NT2/D1 (cell line): ENCODE measurements at regions not wholly inside any gene's neighbourhood (a gene's known extent, or its start where the extent isn't known, plus 50 kb on each side); places are given as distances from the start of the nearest gene placed in this dataset.
"Not testable (repeated sequence)": the region's sequence is repeated elsewhere in the genome, so short reads cannot be mapped to it uniquely, and the experiment has no call there.

Experiments
- DNase-seq: peaks from one replicate; pipeline ENCODE4 v3.0.0-alpha.2; 2011; ENCODE audit warnings: low read depth, low spot score
- H3K27me3 ChIP-seq: 2 replicates; pipeline ENCODE4 v1.6.0; 2011; ENCODE audit warnings: mild to moderate bottlenecking; ENCODE audit not compliant: insufficient read length, insufficient read depth
- H3K36me3 ChIP-seq: 2 replicates; pipeline ENCODE4 v1.6.1; 2011; ENCODE audit warnings: mild to moderate bottlenecking, low read length, mixed read lengths; ENCODE audit not compliant: insufficient read depth, insufficient read length
- H3K4me1 ChIP-seq: 2 replicates; pipeline ENCODE4 v1.5.1; 2011; ENCODE audit not compliant: insufficient read depth, insufficient read length
- H3K4me3 ChIP-seq: 2 replicates; pipeline ENCODE4 v1.5.1; 2011; ENCODE audit warnings: low read depth; ENCODE audit not compliant: insufficient read length
- H3K9ac ChIP-seq: 2 replicates; pipeline ENCODE4 v1.6.0; 2011; ENCODE audit warnings: low read depth; ENCODE audit not compliant: insufficient read length
- H3K9me3 ChIP-seq: 2 replicates; pipeline ENCODE4 v1.5.1; 2011; ENCODE audit warnings: mild to moderate bottlenecking, low read length; ENCODE audit not compliant: insufficient read depth
- SUZ12 ChIP-seq: IDR thresholded peaks from 2 replicates; pipeline ENCODE4 v1.6.1; 2011; ENCODE audit not compliant: insufficient read length, insufficient read depth; ENCODE audit errors: extremely low read depth
- YY1 ChIP-seq: IDR thresholded peaks from 2 replicates; pipeline ENCODE4 v1.6.1; 2011; ENCODE audit not compliant: insufficient read length, insufficient read depth
- ZNF274 ChIP-seq: IDR thresholded peaks from 2 replicates; pipeline ENCODE4 v1.6.1; 2011; ENCODE audit warnings: mild to moderate bottlenecking, low read depth, low read length

GRCh38 chr5:112579599-112580170, 158.0 kb upstream of the APC start:
- H3K36me3 ChIP-seq: no peaks in the 10 kb centered on the region

GRCh38 chr5:112581811-112582320, 155.8 kb upstream of the APC start:
- no peak for DNase-seq
- H3K4me1 ChIP-seq: peaks cover 1% of the 10 kb centered on the region
- H3K36me3 ChIP-seq: no peaks in the 10 kb centered on the region
- H3K27me3 ChIP-seq: no peaks in the 10 kb centered on the region
- H3K9me3 ChIP-seq: peaks cover 3% of the 10 kb centered on the region; the same call in 1 of the 2 replicates
- no peak overlapping the region for H3K9ac ChIP-seq
- H3K4me3 ChIP-seq: no peak overlapping the region
- TF ChIP-seq SUZ12 (no peak), YY1 (no peak), ZNF274 (no peak)

More at GRCh38 chr5:112579599-112580170, 158.0 kb upstream of the APC start:
- TF ChIP-seq YY1 (no peak), ZNF274 (no peak), SUZ12 (no peak)
- no peak overlapping the region for H3K4me3 ChIP-seq
- H3K27me3 ChIP-seq: no peaks in the 10 kb centered on the region
- no peak for DNase-seq
- H3K9me3 ChIP-seq: no peaks in the 10 kb centered on the region
- H3K9ac ChIP-seq: no peak overlapping the region
- no peaks in the 10 kb centered on the region for H3K4me1 ChIP-seq

GRCh38 chr5:112583166-112583565, 154.5 kb upstream of the APC start:
- no peak for DNase-seq
- H3K9ac ChIP-seq: no peak overlapping the region
- H3K27me3 ChIP-seq: no peaks in the 10 kb centered on the region
- H3K36me3 ChIP-seq: no peaks in the 10 kb centered on the region
- no peak overlapping the region for H3K4me3 ChIP-seq
- peaks cover 3% of the 10 kb centered on the region; the same call in 1 of the 2 replicates for H3K9me3 ChIP-seq
- no peak for TF ChIP-seq SUZ12
- TF ChIP-seq ZNF274: no peak
- no peak for TF ChIP-seq YY1
- peaks cover 1% of the 10 kb centered on the region for H3K4me1 ChIP-seq

- no peak for DNase-seq
- Histone ChIP-seq H3K27me3 (no peaks in the 10 kb centered on the region), H3K9me3 (peaks cover 3% of the 10 kb centered on the region; the same call in 1 of the 2 replicates), H3K9ac (no peak overlapping the region), H3K4me3 (no peak overlapping the region), H3K4me1 (peaks cover 1% of the 10 kb centered on the region), H3K36me3 (no peaks in the 10 kb centered on the region)
- TF ChIP-seq ZNF274 (no peak), YY1 (no peak), SUZ12 (no peak)
These were observed 152.9 kb upstream of the APC start for GRCh38 chr5:112584781-112585180.

- TF ChIP-seq SUZ12 (no peak), YY1 (no peak), ZNF274 (no peak)
- no peak overlapping the region for H3K4me3 ChIP-seq
- peaks cover 3% of the 10 kb centered on the region; the same call in 1 of the 2 replicates for H3K9me3 ChIP-seq
- H3K36me3 ChIP-seq: no peaks in the 10 kb centered on the region
- peak; percentile 43 for DNase-seq
- H3K4me1 ChIP-seq: peaks cover 1% of the 10 kb centered on the region
- H3K27me3 ChIP-seq: no peaks in the 10 kb centered on the region
- no peak overlapping the region for H3K9ac ChIP-seq
These were observed 151.1 kb upstream of the APC start for GRCh38 chr5:112586596-112587062.

GRCh38 chr5:112590858-112591257, 146.8 kb upstream of the APC start:
- H3K27me3 ChIP-seq, H3K9me3 ChIP-seq, DNase-seq, H3K36me3 ChIP-seq, H3K4me1 ChIP-seq, H3K9ac ChIP-seq, H3K4me3 ChIP-seq: not testable (repeated sequence)

- H3K9me3 ChIP-seq: no peaks in the 10 kb centered on the region
- DNase-seq: no peak
- no peak overlapping the region for H3K9ac ChIP-seq
- no peaks in the 10 kb centered on the region for H3K27me3 ChIP-seq
- H3K36me3 ChIP-seq: no peaks in the 10 kb centered on the region
- H3K4me3 ChIP-seq: no peak overlapping the region
- TF ChIP-seq ZNF274: no peak
- no peak for TF ChIP-seq SUZ12
- TF ChIP-seq YY1: no peak
- no peaks in the 10 kb centered on the region for H3K4me1 ChIP-seq
These were observed 143.4 kb upstream of the APC start for GRCh38 chr5:112594095-112594850.
